ENCODE measurements at regions not wholly inside any gene's neighbourhood (a gene's known extent, or its start where the extent isn't known, plus 50 kb on each side); places are given as distances from the start of the nearest gene placed in this dataset.

- TF ChIP-seq, protein P1, sequence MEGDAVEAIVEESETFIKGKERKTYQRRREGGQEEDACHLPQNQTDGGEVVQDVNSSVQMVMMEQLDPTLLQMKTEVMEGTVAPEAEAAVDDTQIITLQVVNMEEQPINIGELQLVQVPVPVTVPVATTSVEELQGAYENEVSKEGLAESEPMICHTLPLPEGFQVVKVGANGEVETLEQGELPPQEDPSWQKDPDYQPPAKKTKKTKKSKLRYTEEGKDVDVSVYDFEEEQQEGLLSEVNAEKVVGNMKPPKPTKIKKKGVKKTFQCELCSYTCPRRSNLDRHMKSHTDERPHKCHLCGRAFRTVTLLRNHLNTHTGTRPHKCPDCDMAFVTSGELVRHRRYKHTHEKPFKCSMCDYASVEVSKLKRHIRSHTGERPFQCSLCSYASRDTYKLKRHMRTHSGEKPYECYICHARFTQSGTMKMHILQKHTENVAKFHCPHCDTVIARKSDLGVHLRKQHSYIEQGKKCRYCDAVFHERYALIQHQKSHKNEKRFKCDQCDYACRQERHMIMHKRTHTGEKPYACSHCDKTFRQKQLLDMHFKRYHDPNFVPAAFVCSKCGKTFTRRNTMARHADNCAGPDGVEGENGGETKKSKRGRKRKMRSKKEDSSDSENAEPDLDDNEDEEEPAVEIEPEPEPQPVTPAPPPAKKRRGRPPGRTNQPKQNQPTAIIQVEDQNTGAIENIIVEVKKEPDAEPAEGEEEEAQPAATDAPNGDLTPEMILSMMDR (IDR thresholded peaks at IDR 0.05), result no peak
- no peak for TF ChIP-seq ZFX (IDR thresholded peaks at IDR 0.05; ENCODE audit: borderline replicate concordance)
These were observed 73.7 kb downstream of the FOXB1 start for GRCh38 chr15:60077581-60078359.
